HG02885 (cell line): ENCODE measurements at regions not wholly inside any gene's neighbourhood (a gene's known extent, or its start where the extent isn't known, plus 50 kb on each side); places are given as distances from the start of the nearest gene placed in this dataset.

ENCODE experiments used
- ATAC-seq: cut with Tn5 transposase; IDR thresholded peaks from one replicate; pipeline ENCODE4 v1.9.1; 2021; ENCODE audit warnings: mild to moderate bottlenecking; ENCODE audit not compliant: unreplicated experiment, poor library complexity

DNA sequence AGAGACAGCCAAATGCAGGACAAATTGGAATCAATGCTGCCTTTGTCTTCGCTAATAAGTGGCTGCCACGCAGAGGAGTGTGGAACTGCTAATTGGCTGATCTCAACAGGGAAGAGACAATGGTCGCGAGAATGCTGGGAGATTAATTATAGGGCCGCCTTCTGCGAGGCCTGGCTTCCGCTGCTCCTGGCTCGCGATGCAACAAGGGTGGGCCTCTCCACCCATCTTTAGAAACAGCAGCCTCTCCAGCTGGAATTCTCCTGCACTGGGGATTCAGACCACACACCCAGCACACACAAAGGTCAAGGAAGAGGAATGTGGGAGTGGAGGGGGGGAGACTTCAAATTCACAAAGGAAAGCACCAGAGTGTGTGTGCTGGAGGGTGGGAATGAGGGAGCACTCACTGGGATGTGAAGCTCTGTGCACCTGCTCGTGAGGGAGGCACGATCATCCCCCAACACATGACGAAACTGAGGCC, 200.7 kb upstream of the GRIK3 start:
- ATAC-seq, result no peak

DNA sequence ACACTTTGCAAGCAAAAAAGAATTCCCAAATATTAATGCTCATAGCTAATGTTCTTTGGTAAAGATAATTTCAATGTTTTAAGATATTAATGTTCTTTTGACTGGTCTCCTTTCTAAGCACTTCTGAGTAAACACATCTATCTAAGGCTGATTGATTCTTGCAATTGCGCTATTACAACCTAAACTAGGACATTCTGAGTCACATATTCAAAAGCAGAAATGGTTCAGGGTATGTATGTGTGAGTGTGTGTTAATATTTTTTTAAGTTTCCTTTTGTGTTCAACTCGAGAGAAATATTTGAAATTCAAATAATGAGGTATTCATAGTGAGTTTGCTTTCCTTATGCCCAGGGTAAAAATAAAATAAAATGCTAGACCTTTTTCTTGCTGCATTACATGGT, 203.6 kb upstream of the GRIK3 start:
- no peak for ATAC-seq

- ATAC-seq, result no peak
These were observed 204.3 kb upstream of the GRIK3 start for GRCh38 chr1:37238364-37239224.

- no peak for ATAC-seq
These were observed 205.0 kb upstream of the GRIK3 start for GRCh38 chr1:37239225-37239740.

DNA sequence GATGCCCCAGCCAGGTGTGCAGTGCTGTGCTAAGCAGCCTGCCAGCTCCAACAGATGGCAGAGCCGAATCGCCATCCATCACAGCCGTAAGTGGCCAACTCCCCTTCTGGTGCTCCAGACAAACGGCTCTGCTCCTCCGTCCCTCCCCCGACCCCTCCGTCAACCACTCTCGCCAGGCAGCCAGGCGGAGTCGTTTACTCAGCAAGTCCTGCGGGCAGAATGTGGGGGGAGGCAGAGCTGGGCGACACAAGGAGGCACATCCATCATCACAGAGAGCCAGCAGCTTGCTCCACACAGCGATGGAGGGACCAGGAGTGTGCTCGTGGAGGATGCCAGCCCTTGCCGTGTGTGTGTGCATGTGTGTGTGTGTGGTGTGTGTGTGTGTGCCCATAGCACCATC, 206.6 kb upstream of the GRIK3 start:
- ATAC-seq, result no peak

- ATAC-seq, result no peak
These were observed 208.2 kb upstream of the GRIK3 start for GRCh38 chr1:37242501-37242900.

DNA sequence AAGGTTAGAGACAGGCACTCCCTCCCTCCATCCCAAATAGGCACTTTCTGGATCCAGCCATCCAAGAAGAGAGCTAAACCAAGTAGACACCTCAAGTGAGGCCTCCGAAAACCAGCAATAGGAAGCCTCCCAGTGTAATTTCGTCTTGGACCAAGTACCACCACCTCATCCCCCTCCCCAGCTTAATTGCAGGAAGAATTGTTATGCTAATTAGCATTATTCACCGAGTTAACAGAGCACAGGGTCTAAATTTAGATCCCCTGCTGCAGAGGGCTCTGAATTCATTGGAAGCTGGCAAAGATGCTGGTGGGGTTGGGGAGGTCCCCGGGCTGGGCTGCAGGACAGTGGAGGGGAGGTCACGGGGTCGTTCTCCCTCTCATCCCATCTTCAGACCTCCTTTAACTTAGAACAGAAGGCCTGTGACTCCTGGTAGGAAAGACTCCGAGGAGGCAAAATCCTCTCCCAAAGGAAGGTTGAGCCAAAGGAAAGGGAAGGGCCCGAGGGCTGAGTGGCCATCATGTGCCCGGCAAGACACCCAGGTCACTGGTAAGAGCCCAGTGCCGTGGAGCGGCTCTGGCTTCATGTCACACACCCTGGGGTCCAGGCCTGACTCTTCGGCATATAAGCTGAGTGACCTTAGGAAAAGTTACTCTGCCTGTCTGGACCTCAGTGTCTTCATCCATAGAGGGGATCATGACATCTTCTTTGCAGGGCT, 209.2 kb upstream of the GRIK3 start:
- no peak for ATAC-seq

- ATAC-seq, result no peak
These were observed 209.8 kb upstream of the GRIK3 start for GRCh38 chr1:37244083-37244480.

GRCh38 chr1:37244815-37245214, 210.5 kb upstream of the GRIK3 start:
- no peak for ATAC-seq

DNA sequence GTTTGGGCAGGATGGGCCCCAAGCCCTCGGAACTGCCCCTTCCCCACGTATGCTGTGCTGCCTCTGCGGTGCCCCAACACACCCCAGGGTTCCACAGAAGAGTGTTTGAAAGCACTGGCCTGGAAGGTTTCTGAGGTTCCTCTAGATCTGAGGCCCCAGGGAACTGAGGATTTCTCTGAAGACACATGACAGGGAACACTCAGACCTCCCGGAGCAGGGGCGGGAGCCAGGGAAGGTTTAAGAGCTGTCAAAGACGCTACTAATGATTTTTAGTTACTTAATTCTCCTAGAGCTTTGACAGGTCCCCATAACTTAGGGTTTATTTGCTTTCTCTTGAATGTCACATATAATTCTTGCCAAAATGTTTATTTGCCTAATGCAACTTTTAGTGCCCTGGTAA, 212.3 kb upstream of the GRIK3 start:
- ATAC-seq, result no peak

DNA sequence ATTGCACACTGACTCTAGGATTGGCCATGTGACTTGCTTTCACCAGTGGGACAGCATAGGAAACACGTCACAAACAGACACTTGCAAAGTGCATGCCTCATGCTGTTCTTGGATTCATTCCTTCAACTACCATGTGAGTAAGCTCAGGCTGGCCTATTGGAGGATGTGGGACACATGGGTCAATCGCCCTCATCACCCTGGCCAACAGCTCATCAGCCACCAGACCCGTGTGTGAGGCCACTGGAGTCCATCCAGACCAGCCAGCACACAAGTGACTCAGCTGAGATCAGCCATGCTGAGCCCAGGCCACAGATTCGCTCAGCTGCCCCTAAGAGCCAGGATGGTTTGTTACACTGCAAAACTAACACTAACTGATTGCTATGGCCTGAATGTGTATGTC, 216.1 kb upstream of the GRIK3 start:
- no peak for ATAC-seq

GRCh38 chr1:37255136-37255795, 219.1 kb upstream of the ZC3H12A start:
- ATAC-seq, result no peak

- ATAC-seq, result no peak
These were observed 218.5 kb upstream of the ZC3H12A start for GRCh38 chr1:37255868-37256267.

DNA sequence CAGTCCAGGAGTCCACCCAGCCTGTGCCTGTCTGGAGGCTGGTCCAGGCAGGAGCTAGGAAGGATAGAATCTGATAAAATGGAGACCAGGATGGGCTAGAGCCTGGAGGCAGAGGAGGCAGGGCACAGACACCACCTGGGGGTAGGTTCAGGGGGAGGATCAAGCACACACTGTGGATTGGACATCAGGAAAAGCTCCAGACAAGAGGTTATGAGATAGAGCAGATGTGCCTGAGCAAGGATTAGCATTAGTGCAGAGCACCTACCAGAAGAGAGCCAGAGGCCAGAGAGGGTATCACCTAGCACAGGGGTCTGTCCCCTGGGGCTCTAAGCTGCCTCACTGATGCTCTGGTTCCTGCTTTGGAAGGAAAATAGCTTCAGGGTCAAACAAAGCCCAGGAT, 216.7 kb upstream of the ZC3H12A start:
- ATAC-seq, result no peak

GRCh38 chr1:37258068-37258467, 216.3 kb upstream of the ZC3H12A start:
- no peak for ATAC-seq

DNA sequence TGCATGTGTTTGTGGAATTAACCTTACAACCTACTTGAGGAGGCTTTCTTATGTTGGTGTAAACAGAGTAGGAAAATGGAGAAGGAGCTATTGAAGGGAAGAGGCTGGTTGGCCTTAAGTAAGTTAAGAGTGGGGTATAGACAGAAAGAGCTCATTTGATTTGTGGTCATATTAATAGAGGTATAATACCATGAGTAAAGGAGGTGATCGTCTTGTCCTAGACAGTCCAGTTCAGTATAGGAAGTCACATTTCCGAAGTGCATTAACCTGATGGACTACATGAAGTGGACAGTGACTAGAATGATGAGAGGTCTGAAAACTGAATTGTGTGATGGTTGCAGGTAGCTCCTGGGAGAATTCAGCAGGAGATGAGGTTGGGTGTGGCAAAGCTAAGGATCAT, 215.4 kb upstream of the ZC3H12A start:
- no peak for ATAC-seq

- no peak for ATAC-seq
These were observed 213.3 kb upstream of the ZC3H12A start for GRCh38 chr1:37261129-37261528.

GRCh38 chr1:37262439-37263170, 211.8 kb upstream of the ZC3H12A start:
- ATAC-seq, result no peak

- ATAC-seq, result no peak
These were observed 209.2 kb upstream of the ZC3H12A start for GRCh38 chr1:37265156-37265555.
